ENCODE measurements at regions not wholly inside any gene's neighbourhood (a gene's known extent, or its start where the extent isn't known, plus 50 kb on each side); places are given as distances from the start of the nearest gene placed in this dataset.

- no peak for DNase-seq
- Histone ChIP-seq H3K27me3 (no peaks in the 10 kb centered on the region), H3K36me3 (no peaks in the 10 kb centered on the region), H3K27ac (no peak overlapping the region), H3K4me1 (no peaks in the 10 kb centered on the region), H3K4me3 (no peak overlapping the region), H3K9me3 (no peaks in the 10 kb centered on the region)
- intact Hi-C loops (cut with DNase I; ENCODE audit: low total_unique reads), result no loop called here
- TF ChIP-seq, protein P1, sequence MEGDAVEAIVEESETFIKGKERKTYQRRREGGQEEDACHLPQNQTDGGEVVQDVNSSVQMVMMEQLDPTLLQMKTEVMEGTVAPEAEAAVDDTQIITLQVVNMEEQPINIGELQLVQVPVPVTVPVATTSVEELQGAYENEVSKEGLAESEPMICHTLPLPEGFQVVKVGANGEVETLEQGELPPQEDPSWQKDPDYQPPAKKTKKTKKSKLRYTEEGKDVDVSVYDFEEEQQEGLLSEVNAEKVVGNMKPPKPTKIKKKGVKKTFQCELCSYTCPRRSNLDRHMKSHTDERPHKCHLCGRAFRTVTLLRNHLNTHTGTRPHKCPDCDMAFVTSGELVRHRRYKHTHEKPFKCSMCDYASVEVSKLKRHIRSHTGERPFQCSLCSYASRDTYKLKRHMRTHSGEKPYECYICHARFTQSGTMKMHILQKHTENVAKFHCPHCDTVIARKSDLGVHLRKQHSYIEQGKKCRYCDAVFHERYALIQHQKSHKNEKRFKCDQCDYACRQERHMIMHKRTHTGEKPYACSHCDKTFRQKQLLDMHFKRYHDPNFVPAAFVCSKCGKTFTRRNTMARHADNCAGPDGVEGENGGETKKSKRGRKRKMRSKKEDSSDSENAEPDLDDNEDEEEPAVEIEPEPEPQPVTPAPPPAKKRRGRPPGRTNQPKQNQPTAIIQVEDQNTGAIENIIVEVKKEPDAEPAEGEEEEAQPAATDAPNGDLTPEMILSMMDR (IDR thresholded peaks at IDR 0.05), result no peak
- no peak for TF ChIP-seq POLR2A (IDR thresholded peaks at IDR 0.05)
Observed at GRCh38 chr5:179422213-179422855, 77.1 kb upstream of the ADAMTS2 start.

GRCh38 chr5:179421144-179421901 is 76.1 kb upstream of the ADAMTS2 start:
- DNase-seq, result no peak
- TF ChIP-seq POLR2A (IDR thresholded peaks at IDR 0.05), result no peak
- TF ChIP-seq, protein P1 (IDR thresholded peaks at IDR 0.05), result no peak
- intact Hi-C loops (cut with DNase I; ENCODE audit: low total_unique reads), result no loop called here

GRCh38 chr5:179420476-179420875 is 75.2 kb upstream of the ADAMTS2 start:
- intact Hi-C loops (cut with DNase I; ENCODE audit: low total_unique reads), result no loop called here
- Histone ChIP-seq H3K36me3 (no peaks in the 10 kb centered on the region), H3K27me3 (no peaks in the 10 kb centered on the region), H3K4me3 (no peak overlapping the region), H3K27ac (no peak overlapping the region), H3K9me3 (no peaks in the 10 kb centered on the region), H3K4me1 (no peaks in the 10 kb centered on the region)
- no peak for TF ChIP-seq POLR2A (IDR thresholded peaks at IDR 0.05)
- TF ChIP-seq, protein P1 (IDR thresholded peaks at IDR 0.05), result no peak
- DNase-seq, result no peak

More at GRCh38 chr5:179421144-179421901, 76.1 kb upstream of the ADAMTS2 start:
- Histone ChIP-seq H3K27me3 (no peaks in the 10 kb centered on the region), H3K4me3 (no peak overlapping the region), H3K9me3 (no peaks in the 10 kb centered on the region), H3K4me1 (no peaks in the 10 kb centered on the region), H3K27ac (no peak overlapping the region), H3K36me3 (no peaks in the 10 kb centered on the region)

- Histone ChIP-seq H3K36me3 (no peaks in the 10 kb centered on the region), H3K27ac (no peak overlapping the region), H3K4me1 (no peaks in the 10 kb centered on the region), H3K27me3 (no peaks in the 10 kb centered on the region), H3K9me3 (no peaks in the 10 kb centered on the region), H3K4me3 (no peak overlapping the region)
- intact Hi-C loops (cut with DNase I; ENCODE audit: low total_unique reads), result no loop called here
- TF ChIP-seq, protein P1 (IDR thresholded peaks at IDR 0.05), result no peak
- TF ChIP-seq POLR2A (IDR thresholded peaks at IDR 0.05), result no peak
- DNase-seq, result no peak
Observed at GRCh38 chr5:179418972-179419371, 73.7 kb upstream of the ADAMTS2 start.

GRCh38 chr5:179417696-179418095 is 72.4 kb upstream of the ADAMTS2 start:
- TF ChIP-seq, protein P1 (IDR thresholded peaks at IDR 0.05), result no peak
- TF ChIP-seq POLR2A (IDR thresholded peaks at IDR 0.05), result no peak
- intact Hi-C loops (cut with DNase I; ENCODE audit: low total_unique reads), result no loop called here
- H3K27me3 ChIP-seq, result no peaks in the 10 kb centered on the region

More at GRCh38 chr5:179417696-179418095, 72.4 kb upstream of the ADAMTS2 start:
- Histone ChIP-seq H3K36me3 (no peaks in the 10 kb centered on the region), H3K4me3 (no peak overlapping the region), H3K4me1 (no peaks in the 10 kb centered on the region), H3K9me3 (no peaks in the 10 kb centered on the region), H3K27ac (no peak overlapping the region)
- no peak for DNase-seq

Measured in uterus (tissue), 3 donors.